Loucy (cell line): ENCODE measurements at regions not wholly inside any gene's neighbourhood (a gene's known extent, or its start where the extent isn't known, plus 50 kb on each side); places are given as distances from the start of the nearest gene placed in this dataset.
"Not testable (repeated sequence)": the region's sequence is repeated elsewhere in the genome, so short reads cannot be mapped to it uniquely, and the experiment has no call there.

Source experiments
- H2AFZ ChIP-seq: fragments of 200-600 bp; sonication (generic); 2 replicates; pipeline ENCODE4 v1.6.0; 2016; ENCODE audit warnings: antibody characterized with exemption, mild to moderate bottlenecking, low read length, moderate library complexity
- H3F3A ChIP-seq: fragments of 200-600 bp; 2 replicates; pipeline ENCODE4 v1.6.0; 2016; ENCODE audit warnings: antibody characterized with exemption, low read depth, mild to moderate bottlenecking
- H3K27me3 ChIP-seq: fragments of 200-600 bp; sonication (generic); 2 replicates; pipeline ENCODE4 v1.6.1; 2014; ENCODE audit warnings: low read length, mild to moderate bottlenecking; ENCODE audit not compliant: insufficient read depth, poor library complexity, severe bottlenecking
- H3K36me3 ChIP-seq: fragments of 200-600 bp; sonication (generic); 2 replicates; pipeline ENCODE4 v1.6.1; 2016; ENCODE audit warnings: low read length; ENCODE audit not compliant: insufficient read depth
- H3K4me1 ChIP-seq: fragments of 200-600 bp; sonication (generic); 2 replicates; pipeline ENCODE4 v1.5.1; 2014; ENCODE audit warnings: low read length, mild to moderate bottlenecking; ENCODE audit not compliant: insufficient read depth, poor library complexity, severe bottlenecking
- H3K4me2 ChIP-seq: fragments of 200-600 bp; sonication (generic); 2 replicates; pipeline ENCODE4 v1.6.0; 2014; ENCODE audit warnings: antibody characterized with exemption, low read length, low read depth, mild to moderate bottlenecking; ENCODE audit not compliant: poor library complexity, severe bottlenecking
- H3K4me3 ChIP-seq: fragments of 200-600 bp; sonication (generic); 2 replicates; pipeline ENCODE4 v1.5.1; 2014; ENCODE audit warnings: low read length, mild to moderate bottlenecking, mixed read lengths; ENCODE audit not compliant: poor library complexity, severe bottlenecking
- H3K79me2 ChIP-seq: fragments of 200-600 bp; sonication (generic); 2 replicates; pipeline ENCODE4 v1.6.1; 2014; ENCODE audit warnings: low read length; ENCODE audit not compliant: insufficient read depth
- H3K9ac ChIP-seq: fragments of 200-600 bp; sonication (generic); 2 replicates; pipeline ENCODE4 v1.6.0; 2014; ENCODE audit warnings: mild to moderate bottlenecking, low read depth, low read length, moderate library complexity; ENCODE audit not compliant: poor library complexity, severe bottlenecking
- H3K9me2 ChIP-seq: fragments of 200-600 bp; sonication (generic); replicated peaks from 2 replicates; pipeline ENCODE4 v1.6.1; 2016; ENCODE audit warnings: low read depth, low read length, mixed read lengths
- H3K9me3 ChIP-seq: fragments of 200-600 bp; sonication (generic); 2 replicates; pipeline ENCODE4 v1.6.1; 2014; ENCODE audit warnings: mild to moderate bottlenecking, antibody characterized with exemption, low read length, low read depth; ENCODE audit not compliant: insufficient read depth
- H4K20me1 ChIP-seq: fragments of 200-600 bp; sonication (generic); 2 replicates; pipeline ENCODE4 v1.6.0; 2014; ENCODE audit warnings: antibody characterized with exemption, low read length, mild to moderate bottlenecking; ENCODE audit not compliant: insufficient read depth, poor library complexity, severe bottlenecking
- CTCF ChIP-seq: fragments of 200-600 bp; sonication (generic); conservative IDR thresholded peaks from 2 replicates; pipeline ENCODE4 v1.5.1; 2014; ENCODE audit warnings: mild to moderate bottlenecking, antibody characterized with exemption, low read length
- EZH2phosphoT487 ChIP-seq: fragments of 200-600 bp; IDR thresholded peaks from 2 replicates; pipeline ENCODE4 v1.6.1; 2018; ENCODE audit warnings: antibody characterized with exemption, mild to moderate bottlenecking, moderate library complexity, borderline replicate concordance

GRCh38 chr17:22123536-22124281 lies 431.4 kb downstream of the KCNJ18 start:
- Histone ChIP-seq H3K36me3 (no peaks in the 10 kb centered on the region), H3K4me3 (no peak overlapping the region), H3F3A (no peaks in the 10 kb centered on the region), H3K4me1 (no peaks in the 10 kb centered on the region), H4K20me1 (no peaks in the 10 kb centered on the region), H3K9me3 (peaks cover 3% of the 10 kb centered on the region; the same call in 1 of the 2 replicates), H3K79me2 (no peaks in the 10 kb centered on the region), H3K9ac (no peak overlapping the region), H3K4me2 (no peak overlapping the region), H3K9me2 (no peaks in the 10 kb centered on the region; the same call in 1 of the 2 replicates), H2AFZ (no peak overlapping the region), H3K27me3 (no peaks in the 10 kb centered on the region)
- TF ChIP-seq EZH2phosphoT487 (no peak), CTCF (no peak)

GRCh38 chr17:22128171-22128570 lies 435.8 kb downstream of the KCNJ18 start:
- H3K4me2 ChIP-seq = no peak overlapping the region
- H3K9me2 ChIP-seq = no peaks in the 10 kb centered on the region; the same call in 1 of the 2 replicates
- no peaks in the 10 kb centered on the region for H3F3A ChIP-seq
- no peak overlapping the region for H3K9ac ChIP-seq
- H3K4me1 ChIP-seq = no peaks in the 10 kb centered on the region
- no peaks in the 10 kb centered on the region for H3K27me3 ChIP-seq
- no peaks in the 10 kb centered on the region for H3K36me3 ChIP-seq
- no peak for TF ChIP-seq CTCF
- no peak for TF ChIP-seq EZH2phosphoT487
- peaks cover 3% of the 10 kb centered on the region; the same call in 1 of the 2 replicates for H3K9me3 ChIP-seq
- no peak overlapping the region for H2AFZ ChIP-seq
- H3K4me3 ChIP-seq = no peak overlapping the region
- no peaks in the 10 kb centered on the region for H4K20me1 ChIP-seq
- H3K79me2 ChIP-seq = no peaks in the 10 kb centered on the region

DNA sequence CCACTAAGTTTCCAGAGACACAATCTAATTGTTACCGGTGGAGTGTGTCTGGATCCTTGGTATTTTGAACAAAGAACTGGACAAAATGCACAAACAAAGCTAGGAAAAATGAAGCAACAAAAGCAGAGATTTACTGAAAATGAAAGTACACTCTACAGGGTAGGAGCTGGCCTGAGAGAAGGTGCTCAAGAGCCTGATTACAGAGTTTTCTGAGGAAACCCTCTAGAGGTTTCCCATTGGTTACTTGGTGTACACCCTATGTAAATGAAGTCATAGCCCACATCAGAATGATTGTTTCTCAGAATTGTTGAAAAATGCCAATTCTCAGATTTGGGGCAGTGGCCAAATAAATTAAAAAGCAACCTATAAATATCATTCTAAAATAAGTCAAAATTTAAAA lies 436.4 kb downstream of the KCNJ18 start:
- no peak overlapping the region for H3K4me2 ChIP-seq
- H3K9ac ChIP-seq = no peak overlapping the region
- no peaks in the 10 kb centered on the region for H3K27me3 ChIP-seq
- no peak overlapping the region for H2AFZ ChIP-seq
- TF ChIP-seq CTCF (no peak), EZH2phosphoT487 (no peak)
- H3K4me3 ChIP-seq = no peak overlapping the region
- H3K4me1 ChIP-seq = no peaks in the 10 kb centered on the region
- H3K79me2 ChIP-seq = no peaks in the 10 kb centered on the region
- no peaks in the 10 kb centered on the region; the same call in 1 of the 2 replicates for H3K9me2 ChIP-seq
- no peaks in the 10 kb centered on the region for H3F3A ChIP-seq
- no peaks in the 10 kb centered on the region for H3K36me3 ChIP-seq
- H4K20me1 ChIP-seq = no peaks in the 10 kb centered on the region
- peaks cover 3% of the 10 kb centered on the region; the same call in 1 of the 2 replicates for H3K9me3 ChIP-seq

GRCh38 chr17:22129920-22130319 lies 437.6 kb downstream of the KCNJ18 start:
- H3K79me2 ChIP-seq, H3F3A ChIP-seq, H2AFZ ChIP-seq, H3K4me1 ChIP-seq, H3K9me2 ChIP-seq, H3K9ac ChIP-seq, H3K9me3 ChIP-seq, H4K20me1 ChIP-seq, H3K36me3 ChIP-seq, H3K27me3 ChIP-seq, H3K4me3 ChIP-seq, H3K4me2 ChIP-seq: not testable (repeated sequence)
